Gastroesophageal sphincter (tissue), 3 donors: ENCODE measurements at regions not wholly inside any gene's neighbourhood (a gene's known extent, or its start where the extent isn't known, plus 50 kb on each side); places are given as distances from the start of the nearest gene placed in this dataset.

Source experiments
- CTCF ChIP-seq, 4 experiments: fragments of 200-600 bp in 2 of 4; fragments of 450-650 bp in 2 of 4; sonication (generic) in 1 of 4; IDR thresholded peaks; one replicate each; pipeline ENCODE4 v1.5.1; 2017 to 2019; ENCODE audit warnings: antibody characterized with exemption in 4 of 4, mild to moderate bottlenecking in 2 of 4, moderate library complexity in 2 of 4
- EP300 ChIP-seq: sonication (generic); formaldehyde crosslinking; IDR thresholded peaks from one replicate; pipeline ENCODE4 v1.6.1; 2017; ENCODE audit warnings: antibody characterized with exemption, mild to moderate bottlenecking
- POLR2A ChIP-seq, 2 donors: fragments of 450-650 bp; IDR thresholded peaks; one replicate each; pipeline ENCODE4 v1.6.1; 2017; ENCODE audit warnings: antibody characterized with exemption in 2 of 2, mild to moderate bottlenecking in 2 of 2, moderate library complexity in 1 of 2
- POLR2AphosphoS5 ChIP-seq: sonication (generic); formaldehyde crosslinking; IDR thresholded peaks from one replicate; pipeline ENCODE4 v1.6.1; 2017; ENCODE audit warnings: antibody characterized with exemption

GRCh38 chr19:29106346-29106885, 106.5 kb downstream of the UQCRFS1 start:
- no peak for TF ChIP-seq POLR2A (IDR thresholded peaks at IDR 0.05)
- TF ChIP-seq POLR2AphosphoS5 = no peak
- no peak for TF ChIP-seq CTCF (IDR thresholded peaks at IDR 0.05)
- no peak for TF ChIP-seq EP300
